WTC11 (cell line): ENCODE measurements at regions not wholly inside any gene's neighbourhood (a gene's known extent, or its start where the extent isn't known, plus 50 kb on each side); places are given as distances from the start of the nearest gene placed in this dataset.

Experiments used
- ATAC-seq: fragments of 200-7000 bp; cut with Tn5 transposase; 2 replicates; pipeline ENCODE4 v1.10.0; 2021; ENCODE audit warnings: mild to moderate bottlenecking, moderate library complexity
- CTCF ChIA-PET: fragments of 300-600 bp; sonication (Branson Sonifier 250); formaldehyde crosslinking; loops from one replicate; lab custom pipeline; 2021; ENCODE audit warnings: antibody characterized with exemption; lab: Charles Lee
- POLR2A ChIA-PET: fragments of 350-600 bp; sonication (Branson Sonifier 250); formaldehyde crosslinking; loops from one replicate; lab custom pipeline; 2021; ENCODE audit warnings: antibody characterized with exemption; lab: Charles Lee
- DNase-seq: peaks from one replicate; pipeline ENCODE4 v3.0.0; 2021; ENCODE audit warnings: low spot score
- H3K27ac Mint-ChIP-seq: 2 replicates; pipeline ENCODE4 v1.8.0; 2021; ENCODE audit warnings: mixed read lengths
- H3K27me3 Mint-ChIP-seq: 2 replicates; pipeline ENCODE4 v1.8.0; 2021; ENCODE audit warnings: low read depth, mild to moderate bottlenecking, moderate library complexity, mixed read lengths
- H3K36me3 Mint-ChIP-seq: 2 replicates; pipeline ENCODE4 v1.8.0; 2021; ENCODE audit warnings: mixed read lengths
- H3K4me1 Mint-ChIP-seq: 2 replicates; pipeline ENCODE4 v1.8.0; 2022; ENCODE audit warnings: mixed read lengths
- H3K4me3 Mint-ChIP-seq: 2 replicates; pipeline ENCODE4 v1.8.0; 2021; ENCODE audit warnings: mild to moderate bottlenecking, moderate library complexity, mixed read lengths
- H3K9me3 Mint-ChIP-seq: 2 replicates; pipeline ENCODE4 v1.8.0; 2021; ENCODE audit warnings: mixed read lengths
- AR ChIP-seq: fragments of 250-450 bp; sonication (Bioruptor Pico); IDR thresholded peaks from 2 replicates; pipeline ENCODE4 v1.9.0; 2021; ENCODE audit warnings: mild to moderate bottlenecking
- ATF1 ChIP-seq: sonication (generic); formaldehyde crosslinking; IDR thresholded peaks from 2 replicates; pipeline ENCODE4 v1.8.1; 2023; ENCODE audit warnings: mild to moderate bottlenecking, moderate library complexity, missing genetic modification reagents
- ATF2 ChIP-seq: sonication (generic); formaldehyde crosslinking; IDR thresholded peaks from 2 replicates; pipeline ENCODE4 v1.8.1; 2022; ENCODE audit warnings: low read depth, missing genetic modification reagents, borderline replicate concordance
- E2F1 ChIP-seq: sonication (generic); formaldehyde crosslinking; IDR thresholded peaks from 2 replicates; pipeline ENCODE4 v1.8.0; 2022; ENCODE audit warnings: mild to moderate bottlenecking, missing genetic modification reagents
- ETV6 ChIP-seq: sonication (generic); formaldehyde crosslinking; IDR thresholded peaks from 2 replicates; pipeline ENCODE4 v1.8.1; 2022; ENCODE audit warnings: mild to moderate bottlenecking, missing genetic modification reagents
- GABPB1 ChIP-seq: sonication (generic); formaldehyde crosslinking; IDR thresholded peaks from 2 replicates; pipeline ENCODE4 v1.8.1; 2023; ENCODE audit warnings: mild to moderate bottlenecking, missing genetic modification reagents
- GRHL2 ChIP-seq: fragments of 250-450 bp; sonication (Bioruptor Pico); IDR thresholded peaks from 2 replicates; pipeline ENCODE4 v1.8.0; 2022; ENCODE audit warnings: mild to moderate bottlenecking, moderate library complexity; ENCODE audit not compliant: insufficient replicate concordance, severe bottlenecking
- HMGXB4 ChIP-seq: sonication (generic); formaldehyde crosslinking; IDR thresholded peaks from 2 replicates; pipeline ENCODE4 v1.8.1; 2023; ENCODE audit warnings: mild to moderate bottlenecking, moderate library complexity, missing genetic modification reagents
- JUN ChIP-seq: sonication (generic); formaldehyde crosslinking; IDR thresholded peaks from 2 replicates; pipeline ENCODE4 v1.8.0; 2023; ENCODE audit warnings: mild to moderate bottlenecking, missing genetic modification reagents
- MAX ChIP-seq: sonication (generic); formaldehyde crosslinking; IDR thresholded peaks from 2 replicates; pipeline ENCODE4 v1.8.0; 2022; ENCODE audit warnings: mild to moderate bottlenecking, missing genetic modification reagents
- NFATC4 ChIP-seq: fragments of 250-450 bp; sonication (Bioruptor Pico); IDR thresholded peaks from 2 replicates; pipeline ENCODE4 v1.9.0; 2021; ENCODE audit warnings: mild to moderate bottlenecking
- NR2C2 ChIP-seq: sonication (generic); formaldehyde crosslinking; IDR thresholded peaks from 2 replicates; pipeline ENCODE4 v1.8.0; 2022; ENCODE audit warnings: mild to moderate bottlenecking, missing genetic modification reagents
- PRRX2 ChIP-seq: fragments of 250-450 bp; sonication (Bioruptor Pico); IDR thresholded peaks from 2 replicates; pipeline ENCODE4 v1.8.0; 2021; ENCODE audit warnings: mild to moderate bottlenecking
- RELA ChIP-seq: sonication (generic); formaldehyde crosslinking; IDR thresholded peaks from 2 replicates; pipeline ENCODE4 v1.8.1; 2022; ENCODE audit warnings: missing genetic modification reagents, mild to moderate bottlenecking, borderline replicate concordance
- RORB ChIP-seq: fragments of 250-450 bp; sonication (Bioruptor Pico); IDR thresholded peaks from 2 replicates; pipeline ENCODE4 v1.9.0; 2021; ENCODE audit warnings: mild to moderate bottlenecking
- SMAD4 ChIP-seq: sonication (generic); formaldehyde crosslinking; IDR thresholded peaks from 2 replicates; pipeline ENCODE4 v1.8.0; 2022; ENCODE audit warnings: mild to moderate bottlenecking, missing genetic modification reagents
- SOX15 ChIP-seq: fragments of 250-450 bp; sonication (Bioruptor Pico); IDR thresholded peaks from 2 replicates; pipeline ENCODE4 v1.9.0; 2021; ENCODE audit warnings: mild to moderate bottlenecking
- SP1 ChIP-seq: sonication (generic); formaldehyde crosslinking; conservative IDR thresholded peaks from 2 replicates; pipeline ENCODE4 v1.8.1; 2022; ENCODE audit warnings: missing genetic modification reagents
- USF1 ChIP-seq: sonication (generic); formaldehyde crosslinking; IDR thresholded peaks from 2 replicates; pipeline ENCODE4 v1.8.0; 2022; ENCODE audit warnings: mild to moderate bottlenecking, missing genetic modification reagents
- ZMAT4 ChIP-seq: fragments of 250-450 bp; sonication (Bioruptor Pico); IDR thresholded peaks from 2 replicates; pipeline ENCODE4 v1.9.0; 2021; ENCODE audit warnings: mild to moderate bottlenecking
- ZNF121 ChIP-seq: sonication (generic); formaldehyde crosslinking; IDR thresholded peaks from 2 replicates; pipeline ENCODE4 v1.8.0; 2023; ENCODE audit warnings: missing genetic modification reagents
- ZNF281 ChIP-seq: sonication (generic); formaldehyde crosslinking; IDR thresholded peaks from 2 replicates; pipeline ENCODE4 v1.8.0; 2023; ENCODE audit warnings: mild to moderate bottlenecking, missing genetic modification reagents
- ZNF317 ChIP-seq: sonication (generic); formaldehyde crosslinking; IDR thresholded peaks from 2 replicates; pipeline ENCODE4 v1.8.1; 2023; ENCODE audit warnings: low read depth, mild to moderate bottlenecking, moderate library complexity, missing genetic modification reagents, borderline replicate concordance
- ZNF423 ChIP-seq: fragments of 250-450 bp; sonication (Bioruptor Pico); IDR thresholded peaks from 2 replicates; pipeline ENCODE4 v2.1.2; 2022; ENCODE audit warnings: mild to moderate bottlenecking, moderate library complexity
- ZNF671 ChIP-seq: fragments of 250-450 bp; sonication (Bioruptor Pico); IDR thresholded peaks from 2 replicates; pipeline ENCODE4 v1.8.0; 2021; ENCODE audit warnings: mild to moderate bottlenecking

- no peak for TF ChIP-seq GABPB1 (CRISPR knock-in tag)
- TF ChIP-seq SOX15 (CRISPR knock-in tag): no peak
- TF ChIP-seq ZNF671 (CRISPR knock-in tag): no peak
- TF ChIP-seq ETV6 (CRISPR knock-in tag): no peak
- TF ChIP-seq ZNF317 (CRISPR knock-in tag): no peak
- no peak for TF ChIP-seq SMAD4 (CRISPR knock-in tag)
Measured at GRCh38 chr5:74174366-74174765, 466.2 kb downstream of the ENC1 start (continued).

GRCh38 chr5:74173665-74174064, 466.9 kb downstream of the ENC1 start:
- Mint-ChIP-seq H3K27me3 (no peaks in the 10 kb centered on the region), H3K9me3 (no peaks in the 10 kb centered on the region), H3K4me1 (peaks cover 13% of the 10 kb centered on the region), H3K4me3 (no peak overlapping the region)
- CTCF ChIA-PET: interaction anchor here (0.9 kb wide), 1 partner anchor 9 kb away, joined by 4 read pairs; no protein-coding TSS in a partner anchor
- TF ChIP-seq SOX15 (CRISPR knock-in tag): no peak
- TF ChIP-seq HMGXB4 (CRISPR knock-in tag): no peak
- no peak for TF ChIP-seq ZMAT4 (CRISPR knock-in tag)
- no peak for TF ChIP-seq ZNF317 (CRISPR knock-in tag)
- TF ChIP-seq NFATC4 (CRISPR knock-in tag): no peak
- no peak for TF ChIP-seq NR2C2 (CRISPR knock-in tag)
- no peak for TF ChIP-seq PRRX2 (CRISPR knock-in tag)
- TF ChIP-seq SP1: no peak
- TF ChIP-seq ZNF671 (CRISPR knock-in tag): no peak
- TF ChIP-seq RORB: no peak
- no peak for TF ChIP-seq ZNF423 (CRISPR knock-in tag)
- no peak for TF ChIP-seq AR
- no peak for TF ChIP-seq GRHL2
- TF ChIP-seq ZNF121 (CRISPR knock-in tag): no peak
- TF ChIP-seq RELA (CRISPR knock-in tag): no peak
- no peak for TF ChIP-seq MAX (CRISPR knock-in tag)
- TF ChIP-seq, all 79 proteins: peak for 0
- ATAC-seq (no peak), DNase-seq (no peak)
- no peak overlapping the region for H3K27ac Mint-ChIP-seq
- POLR2A ChIA-PET: no interaction called here
- H3K36me3 Mint-ChIP-seq: no peaks in the 10 kb centered on the region

- ChIA-PET CTCF (interaction anchor here (0.9 kb wide), 1 partner anchor 9 kb away, joined by 4 read pairs; no protein-coding TSS in a partner anchor), POLR2A (no interaction called here)
- Mint-ChIP-seq H3K4me1 (peaks cover 13% of the 10 kb centered on the region), H3K27ac (no peak overlapping the region), H3K4me3 (no peak overlapping the region), H3K9me3 (no peaks in the 10 kb centered on the region), H3K36me3 (no peaks in the 10 kb centered on the region), H3K27me3 (no peaks in the 10 kb centered on the region)
- ATAC-seq: peak; percentile 87
- DNase-seq: no peak
- TF ChIP-seq ZNF281 (CRISPR knock-in tag) (no peak), ATF1 (CRISPR knock-in tag) (no peak), USF1 (CRISPR knock-in tag) (no peak), ATF2 (CRISPR knock-in tag) (no peak), E2F1 (CRISPR knock-in tag) (no peak), JUN (CRISPR knock-in tag) (no peak)
Measured at GRCh38 chr5:74173241-74173640, 467.3 kb downstream of the ENC1 start.
